GM10248 (cell line): ENCODE measurements at regions not wholly inside any gene's neighbourhood (a gene's known extent, or its start where the extent isn't known, plus 50 kb on each side); places are given as distances from the start of the nearest gene placed in this dataset.

Experiments
- CTCF ChIA-PET: fragments of 300-600 bp; sonication (Branson Sonifier 250); formaldehyde crosslinking; extraction: SDS; loops from one replicate; lab custom pipeline; 2021; ENCODE audit warnings: antibody characterized with exemption; lab: Yijun Ruan, JAX
- POLR2A ChIA-PET: fragments of 350-650 bp; sonication (Branson Sonifier 250); formaldehyde crosslinking; extraction: SDS; loops from one replicate; lab custom pipeline; 2020; ENCODE audit warnings: antibody characterized with exemption; lab: Yijun Ruan, JAX
- DNase-seq: peaks from one replicate; pipeline ENCODE4 v3.0.0; 2012; ENCODE audit errors: extremely low spot score
- CTCF ChIP-seq: IDR thresholded peaks from 2 replicates; pipeline ENCODE4 v1.5.1; 2012; ENCODE audit warnings: mild to moderate bottlenecking, low read depth; ENCODE audit errors: extremely low read depth, missing control alignments, control extremely low read depth

- ChIA-PET POLR2A (no interaction called here), CTCF (no interaction called here)
- no peak for TF ChIP-seq CTCF
- DNase-seq = no peak
Observed at GRCh38 chr11:133740963-133741362, 104.3 kb downstream of the SPATA19 start.

- CTCF ChIA-PET = no interaction called here
- DNase-seq = no peak
Observed at GRCh38 chr11:133739481-133739880, 105.8 kb downstream of the SPATA19 start.

GRCh38 chr11:133738624-133739023, 106.7 kb downstream of the SPATA19 start:
- no peak for TF ChIP-seq CTCF
- POLR2A ChIA-PET = no interaction called here
- CTCF ChIA-PET = no interaction called here
- DNase-seq = no peak

More at GRCh38 chr11:133739481-133739880, 105.8 kb downstream of the SPATA19 start:
- no peak for TF ChIP-seq CTCF
- POLR2A ChIA-PET = no interaction called here

GRCh38 chr11:133733631-133734030, 111.7 kb downstream of the SPATA19 start:
- ChIA-PET POLR2A (no interaction called here), CTCF (no interaction called here)
- DNase-seq = no peak
- TF ChIP-seq CTCF = no peak

- TF ChIP-seq CTCF = no peak
- DNase-seq = no peak
- ChIA-PET POLR2A (no interaction called here), CTCF (no interaction called here)
Observed at GRCh38 chr11:133732109-133732674, 113.1 kb downstream of the SPATA19 start.

GRCh38 chr11:133727774-133728173, 117.5 kb downstream of the SPATA19 start:
- CTCF ChIA-PET = no interaction called here
- no peak for DNase-seq
- POLR2A ChIA-PET = no interaction called here
- no peak for TF ChIP-seq CTCF

GRCh38 chr11:133726542-133726941, 118.8 kb downstream of the SPATA19 start:
- CTCF ChIA-PET = no interaction called here
- DNase-seq = no peak
- POLR2A ChIA-PET = no interaction called here
- no peak for TF ChIP-seq CTCF
